Middle frontal gyrus (tissue), 1 donor: ENCODE measurements at regions not wholly inside any gene's neighbourhood (a gene's known extent, or its start where the extent isn't known, plus 50 kb on each side); places are given as distances from the start of the nearest gene placed in this dataset.
A peak's percentile ranks its signal among the peaks of the same experiment; 100 is the strongest.

Experiments
- DNase-seq: peaks from one replicate; pipeline ENCODE4 v3.0.0-alpha.2; 2015; ENCODE audit warnings: low spot score; ENCODE audit errors: extremely low spot score

GRCh38 chr20:60497298-60498035 is 539.2 kb downstream of the CDH26 start:
- DNase-seq: no peak

GRCh38 chr20:60500038-60500701 is 541.9 kb downstream of the CDH26 start:
- no peak for DNase-seq

GRCh38 chr20:60501048-60501447 is 542.8 kb downstream of the CDH26 start:
- DNase-seq: no peak

- DNase-seq: no peak
Measured at GRCh38 chr20:60502881-60503280, 544.7 kb downstream of the CDH26 start.

GRCh38 chr20:60505423-60505822 is 547.2 kb downstream of the CDH26 start:
- no peak for DNase-seq

GRCh38 chr20:60506061-60506460 is 547.8 kb downstream of the CDH26 start:
- no peak for DNase-seq

GRCh38 chr20:60507087-60507694 is 549.0 kb downstream of the CDH26 start:
- no peak for DNase-seq

- no peak for DNase-seq
Measured at GRCh38 chr20:60509407-60509806, 551.2 kb downstream of the CDH26 start.

GRCh38 chr20:60510356-60510755 is 552.1 kb downstream of the CDH26 start:
- no peak for DNase-seq

GRCh38 chr20:60512443-60512842 is 554.2 kb downstream of the CDH26 start:
- DNase-seq: peak; percentile 8

GRCh38 chr20:60513141-60513540 is 554.9 kb downstream of the CDH26 start:
- no peak for DNase-seq

GRCh38 chr20:60516442-60516841 is 558.2 kb downstream of the CDH26 start:
- no peak for DNase-seq

GRCh38 chr20:60518022-60518421 is 559.8 kb downstream of the CDH26 start:
- no peak for DNase-seq

- DNase-seq: no peak
Measured at GRCh38 chr20:60525397-60525796, 567.2 kb downstream of the CDH26 start.

- no peak for DNase-seq
Measured at GRCh38 chr20:60527656-60528055, 569.4 kb downstream of the CDH26 start.

GRCh38 chr20:60528141-60528540 is 569.9 kb downstream of the CDH26 start:
- DNase-seq: no peak

- DNase-seq: no peak
Measured at GRCh38 chr20:60529149-60529548, 570.9 kb downstream of the CDH26 start.

- DNase-seq: no peak
Measured at GRCh38 chr20:60535211-60535610, 577.0 kb downstream of the CDH26 start.

GRCh38 chr20:60540591-60540990 is 582.4 kb downstream of the CDH26 start:
- no peak for DNase-seq

- no peak for DNase-seq
Measured at GRCh38 chr20:60541991-60542390, 583.8 kb downstream of the CDH26 start.

- DNase-seq: no peak
Measured at GRCh38 chr20:60543598-60543997, 585.4 kb downstream of the CDH26 start.

GRCh38 chr20:60553095-60553494 is 594.9 kb downstream of the CDH26 start:
- no peak for DNase-seq

GRCh38 chr20:60558486-60558885 is 600.3 kb downstream of the CDH26 start:
- DNase-seq: no peak
